Uterus (tissue), 3 donors: ENCODE measurements at regions not wholly inside any gene's neighbourhood (a gene's known extent, or its start where the extent isn't known, plus 50 kb on each side); places are given as distances from the start of the nearest gene placed in this dataset.
A peak's percentile ranks its signal among the peaks of the same experiment; 100 is the strongest.
"Not testable (repeated sequence)": the region's sequence is repeated elsewhere in the genome, so short reads cannot be mapped to it uniquely, and the experiment has no call there.

ENCODE experiments used
- DNase-seq, 2 donors: peaks; one replicate each; pipeline ENCODE4 v3.0.0-alpha.2; 2019 to 2020
- H3K27ac ChIP-seq, 2 donors: fragments of 200-600 bp; sonication (generic); 1 replicate in 1 of 2; 2 replicates in 1 of 2; pipeline ENCODE4 v1.5.1; 2016 to 2018
- H3K27me3 ChIP-seq, 2 donors: fragments of 200-600 bp; sonication (generic); one replicate each; pipeline ENCODE4 v1.5.1; 2018 to 2019; ENCODE audit warnings: control low read depth in 1 of 2
- H3K36me3 ChIP-seq, 2 donors: fragments of 200-600 bp; sonication (generic); one replicate each; pipeline ENCODE4 v1.5.1; 2019; ENCODE audit warnings: control low read depth in 1 of 2
- H3K4me1 ChIP-seq, 2 donors: fragments of 200-600 bp; sonication (generic); one replicate each; pipeline ENCODE4 v1.5.1; 2018 to 2019; ENCODE audit warnings: control low read depth in 1 of 2
- H3K4me3 ChIP-seq, 2 donors: fragments of 200-600 bp; sonication (generic); 1 replicate in 1 of 2; 2 replicates in 1 of 2; pipeline ENCODE4 v1.5.1; 2018 to 2019; ENCODE audit warnings: mild to moderate bottlenecking in 1 of 2
- H3K9me3 ChIP-seq, 2 donors: fragments of 200-600 bp; sonication (generic); one replicate each; pipeline ENCODE4 v1.5.1; 2019; ENCODE audit warnings: control low read depth in 1 of 2
- POLR2A ChIP-seq, 2 donors: fragments of 450-650 bp; IDR thresholded peaks; one replicate each; pipeline ENCODE4 v1.6.1; 2016; ENCODE audit warnings: antibody characterized with exemption in 2 of 2, mild to moderate bottlenecking in 1 of 2, moderate library complexity in 1 of 2
- intact Hi-C: fragments of 100-400 bp; cut with DNase I; formaldehyde crosslinking; loops from one replicate; pipeline ENCODE4 v1.15.1; 2023; ENCODE audit warnings: low total_unique reads
- TF ChIP-seq, protein P1 (sequence below), 4 experiments: fragments of 200-600 bp in 2 of 4; fragments of 450-650 bp in 2 of 4; sonication (generic) in 2 of 4; IDR thresholded peaks; one replicate each; pipeline ENCODE4 v1.5.1; 2016 to 2019; ENCODE audit warnings: antibody characterized with exemption in 4 of 4, mild to moderate bottlenecking in 2 of 4, moderate library complexity in 1 of 4
- donor health status: DM: yes; HTN: yes; CAD: no.

DNA sequence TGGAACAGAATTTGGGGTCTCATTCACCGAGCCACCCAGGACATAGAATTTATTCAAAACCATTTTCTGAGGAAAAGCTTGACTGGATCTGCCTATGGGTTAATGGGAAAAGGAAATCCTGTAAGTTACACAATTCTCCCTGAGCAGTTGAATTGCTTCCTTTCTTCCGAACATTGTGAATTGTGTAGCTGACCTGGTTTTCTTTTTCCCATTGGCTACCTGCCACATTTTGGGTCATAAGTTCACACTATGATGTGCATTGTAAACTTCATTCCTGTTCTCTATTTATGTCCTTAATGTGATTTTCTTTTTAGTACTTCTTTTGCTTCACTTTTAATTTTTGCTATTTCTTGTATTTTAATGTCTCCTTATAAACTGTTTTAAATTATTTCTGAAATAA, 386.0 kb upstream of the LRRC3B start:
- Histone ChIP-seq H3K27ac (peak overlapping the region in 1 of 2 donors; percentile 56), H3K4me3 (no peak overlapping the region), H3K9me3 (no peaks in the 10 kb centered on the region), H3K36me3 (no peaks in the 10 kb centered on the region), H3K27me3 (no peaks in the 10 kb centered on the region), H3K4me1 (no peaks in the 10 kb centered on the region)
- TF ChIP-seq, protein P1, sequence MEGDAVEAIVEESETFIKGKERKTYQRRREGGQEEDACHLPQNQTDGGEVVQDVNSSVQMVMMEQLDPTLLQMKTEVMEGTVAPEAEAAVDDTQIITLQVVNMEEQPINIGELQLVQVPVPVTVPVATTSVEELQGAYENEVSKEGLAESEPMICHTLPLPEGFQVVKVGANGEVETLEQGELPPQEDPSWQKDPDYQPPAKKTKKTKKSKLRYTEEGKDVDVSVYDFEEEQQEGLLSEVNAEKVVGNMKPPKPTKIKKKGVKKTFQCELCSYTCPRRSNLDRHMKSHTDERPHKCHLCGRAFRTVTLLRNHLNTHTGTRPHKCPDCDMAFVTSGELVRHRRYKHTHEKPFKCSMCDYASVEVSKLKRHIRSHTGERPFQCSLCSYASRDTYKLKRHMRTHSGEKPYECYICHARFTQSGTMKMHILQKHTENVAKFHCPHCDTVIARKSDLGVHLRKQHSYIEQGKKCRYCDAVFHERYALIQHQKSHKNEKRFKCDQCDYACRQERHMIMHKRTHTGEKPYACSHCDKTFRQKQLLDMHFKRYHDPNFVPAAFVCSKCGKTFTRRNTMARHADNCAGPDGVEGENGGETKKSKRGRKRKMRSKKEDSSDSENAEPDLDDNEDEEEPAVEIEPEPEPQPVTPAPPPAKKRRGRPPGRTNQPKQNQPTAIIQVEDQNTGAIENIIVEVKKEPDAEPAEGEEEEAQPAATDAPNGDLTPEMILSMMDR (IDR thresholded peaks at IDR 0.05): no peak
- TF ChIP-seq POLR2A (IDR thresholded peaks at IDR 0.05): no peak
- DNase-seq: peak in 1 of 2 donors; percentile 19
- intact Hi-C loops: no loop called here

DNA sequence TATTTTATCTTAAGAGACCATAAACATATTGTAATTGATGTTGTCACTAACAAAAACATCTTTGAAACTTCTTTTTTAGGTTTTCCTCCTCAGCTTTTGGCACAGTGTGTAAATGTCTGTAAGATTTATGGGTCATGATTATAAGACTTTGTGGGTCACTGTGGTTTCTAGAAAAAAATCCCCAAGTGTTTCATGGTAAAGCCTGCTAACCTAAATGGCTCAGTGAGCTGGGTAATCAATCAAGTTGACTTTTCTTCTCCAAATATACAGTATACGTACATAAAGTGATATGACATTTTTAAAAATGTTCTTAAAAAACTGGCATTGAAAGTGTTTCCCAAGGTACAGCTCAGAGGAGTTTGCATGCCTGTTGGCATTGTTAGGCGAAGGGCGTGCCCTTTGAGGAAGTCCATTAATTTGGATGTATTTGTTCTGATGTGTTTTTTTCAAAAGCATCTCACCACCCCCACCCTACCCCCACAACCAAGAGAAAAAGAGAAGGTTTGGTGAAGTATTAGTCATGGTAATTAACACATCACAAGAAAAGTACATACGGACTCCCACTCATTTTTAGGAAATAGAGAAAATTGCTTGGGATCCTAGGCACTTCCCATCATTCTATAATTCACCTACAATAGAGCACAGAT, 385.4 kb upstream of the LRRC3B start:
- H3K4me1 ChIP-seq: no peaks in the 10 kb centered on the region
- H3K36me3 ChIP-seq: no peaks in the 10 kb centered on the region
- H3K9me3 ChIP-seq: no peaks in the 10 kb centered on the region
- H3K27ac ChIP-seq: peak overlapping the region in 1 of 2 donors; percentile 56
- intact Hi-C loops: no loop called here
- H3K4me3 ChIP-seq: no peak overlapping the region
- no peaks in the 10 kb centered on the region for H3K27me3 ChIP-seq
- TF ChIP-seq POLR2A (IDR thresholded peaks at IDR 0.05): no peak
- TF ChIP-seq, protein P1 (IDR thresholded peaks at IDR 0.05): no peak
- DNase-seq: peak in 1 of 2 donors; percentile 40

DNA sequence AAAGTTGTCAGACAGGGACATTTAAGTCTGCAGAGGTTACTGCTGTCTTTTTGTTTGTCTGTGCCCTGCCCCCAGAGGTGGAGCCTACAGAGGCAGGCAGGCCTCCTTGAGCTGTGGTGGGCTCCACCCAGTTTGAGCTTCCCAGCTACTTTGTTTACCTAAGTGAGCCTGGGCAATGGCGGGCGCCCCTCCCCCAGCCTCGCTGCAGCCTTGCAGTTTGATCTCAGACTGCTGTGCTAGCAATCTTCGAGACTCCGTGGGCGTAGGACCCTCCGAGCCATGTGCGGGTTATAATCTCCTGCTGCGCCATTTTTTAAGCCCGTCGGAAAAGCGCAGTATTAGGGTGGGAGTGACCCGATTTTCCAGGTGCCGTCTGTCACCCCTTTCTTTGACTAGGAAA, 378.0 kb upstream of the LRRC3B start:
- H3K36me3 ChIP-seq, DNase-seq, intact Hi-C loops, H3K4me1 ChIP-seq, H3K9me3 ChIP-seq, H3K27ac ChIP-seq, H3K4me3 ChIP-seq, H3K27me3 ChIP-seq: not testable (repeated sequence)

DNA sequence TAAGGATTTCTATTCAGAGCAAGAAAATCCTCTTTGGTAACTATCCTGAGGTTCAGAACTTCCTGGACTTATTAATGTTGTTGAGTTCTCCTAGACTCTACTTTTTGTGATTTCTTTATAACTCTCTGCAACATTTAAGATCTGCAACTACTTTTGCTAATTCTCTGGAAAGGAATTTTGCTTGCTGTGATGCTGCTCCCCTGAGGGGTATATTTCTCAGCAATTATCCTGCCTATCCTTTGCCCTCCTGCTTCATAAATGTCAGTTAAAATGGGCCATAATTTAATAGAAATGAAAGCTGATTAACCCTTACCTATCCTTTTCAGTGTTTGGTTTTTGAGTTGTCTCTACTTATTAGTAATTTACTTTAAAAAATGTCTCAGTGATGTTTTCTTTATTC, 377.3 kb upstream of the LRRC3B start:
- no peaks in the 10 kb centered on the region for H3K4me1 ChIP-seq
- H3K27me3 ChIP-seq: no peaks in the 10 kb centered on the region
- H3K36me3 ChIP-seq: no peaks in the 10 kb centered on the region
- TF ChIP-seq POLR2A (IDR thresholded peaks at IDR 0.05): no peak
- TF ChIP-seq, protein P1 (IDR thresholded peaks at IDR 0.05): no peak
- DNase-seq: no peak
- no peak overlapping the region for H3K4me3 ChIP-seq
- no peak overlapping the region for H3K27ac ChIP-seq
- H3K9me3 ChIP-seq: no peaks in the 10 kb centered on the region
- intact Hi-C loops: no loop called here

DNA sequence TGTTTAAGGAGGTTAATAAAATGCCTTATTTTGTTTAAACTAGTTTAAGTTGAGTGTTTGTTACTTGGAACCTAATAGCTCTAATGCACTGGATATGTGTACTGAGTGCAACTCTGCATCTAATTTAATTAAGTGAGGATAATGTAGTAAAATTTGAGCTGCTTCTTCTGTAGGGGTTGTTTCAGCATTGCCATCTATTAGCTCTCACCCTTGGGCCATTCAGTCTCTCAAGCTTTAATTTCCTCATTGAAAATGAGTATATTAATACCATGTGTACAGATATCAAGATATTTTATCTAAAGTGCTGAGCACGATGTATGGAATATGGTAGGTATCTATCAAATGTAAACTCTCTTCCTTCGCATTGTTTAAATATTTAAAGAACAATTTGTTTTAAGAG, 375.7 kb upstream of the LRRC3B start:
- Histone ChIP-seq H3K27me3 (no peaks in the 10 kb centered on the region), H3K4me1 (no peaks in the 10 kb centered on the region), H3K9me3 (no peaks in the 10 kb centered on the region), H3K27ac (no peak overlapping the region), H3K4me3 (no peak overlapping the region), H3K36me3 (no peaks in the 10 kb centered on the region)
- intact Hi-C loops: no loop called here
- no peak for DNase-seq
- TF ChIP-seq, protein P1 (IDR thresholded peaks at IDR 0.05): no peak
- TF ChIP-seq POLR2A (IDR thresholded peaks at IDR 0.05): no peak

DNA sequence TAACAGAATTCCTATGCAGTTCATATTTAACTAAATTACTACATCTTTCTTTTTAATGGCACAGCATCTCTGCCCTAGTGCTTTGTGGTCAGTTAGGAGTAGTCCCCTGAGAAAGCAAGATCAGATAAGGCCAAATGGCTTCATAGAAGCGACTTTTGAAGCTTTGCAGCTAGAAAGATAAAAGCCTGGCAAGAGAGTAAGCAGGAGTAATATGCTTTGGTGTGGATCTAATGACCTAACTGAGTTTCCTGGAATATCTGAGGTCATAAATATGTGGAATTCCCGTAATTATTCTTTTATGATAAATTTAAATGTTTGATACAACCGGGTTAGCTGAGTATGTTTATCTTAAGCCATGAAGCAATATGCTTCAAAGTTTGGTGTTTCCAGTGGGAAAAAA, 374.9 kb upstream of the LRRC3B start:
- intact Hi-C loops: no loop called here
- TF ChIP-seq, protein P1 (IDR thresholded peaks at IDR 0.05): no peak
- TF ChIP-seq POLR2A (IDR thresholded peaks at IDR 0.05): no peak
- Histone ChIP-seq H3K4me3 (no peak overlapping the region), H3K9me3 (no peaks in the 10 kb centered on the region), H3K36me3 (no peaks in the 10 kb centered on the region), H3K27ac (no peak overlapping the region), H3K27me3 (no peaks in the 10 kb centered on the region), H3K4me1 (no peaks in the 10 kb centered on the region)
- no peak for DNase-seq
